HG03039 (cell line): ENCODE measurements at regions not wholly inside any gene's neighbourhood (a gene's known extent, or its start where the extent isn't known, plus 50 kb on each side); places are given as distances from the start of the nearest gene placed in this dataset.

Source experiments
- ATAC-seq: cut with Tn5 transposase; IDR thresholded peaks from one replicate; pipeline ENCODE4 v1.9.1; 2021; ENCODE audit warnings: mild to moderate bottlenecking, moderate library complexity; ENCODE audit not compliant: unreplicated experiment

DNA sequence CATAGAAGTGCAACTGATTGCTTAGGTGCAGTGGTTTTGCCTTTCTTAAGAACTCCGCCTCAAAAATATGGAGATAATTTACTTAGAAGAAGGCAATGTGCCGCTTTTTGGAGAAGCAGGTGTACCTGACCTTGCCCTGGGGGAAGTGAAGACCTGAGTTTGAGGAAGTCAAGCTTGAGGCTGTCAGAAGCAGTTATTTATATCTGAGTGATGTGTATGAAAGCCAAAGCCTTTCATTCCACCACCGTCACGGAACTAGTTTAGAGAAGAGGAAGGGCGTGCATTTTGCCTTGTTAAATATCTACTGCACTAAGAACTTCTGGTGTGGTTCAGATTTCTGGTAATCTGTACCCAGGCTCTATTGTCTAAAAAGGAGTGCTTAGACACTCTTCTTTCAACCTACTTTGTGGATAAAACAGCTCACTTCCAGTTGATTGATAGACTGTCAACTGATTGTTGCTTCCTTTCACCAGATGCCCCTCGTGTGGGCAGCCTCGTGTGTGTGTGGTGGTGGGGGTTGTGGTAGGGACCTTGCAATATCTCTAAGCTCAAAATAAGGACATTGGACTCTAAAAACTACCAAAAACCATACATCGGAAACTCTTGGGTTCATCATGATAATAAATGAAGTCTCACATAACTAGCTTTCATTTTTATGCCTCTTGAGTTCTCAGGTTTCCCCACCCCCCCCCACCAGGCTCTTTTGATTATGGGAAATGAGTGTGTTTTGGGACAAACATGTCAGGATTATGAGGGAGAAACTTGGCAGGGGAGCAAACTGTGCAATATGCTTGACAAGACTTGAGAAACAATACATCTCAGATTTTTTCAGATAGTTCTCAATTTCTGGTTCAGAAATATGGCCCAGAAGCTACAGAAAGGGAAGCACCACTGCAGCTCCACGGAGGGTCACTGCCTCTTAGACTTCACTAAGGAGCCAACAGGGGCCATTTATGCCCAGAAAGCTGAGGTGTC is 78.6 kb downstream of the ARF6 start:
- ATAC-seq, result peak; percentile 75

DNA sequence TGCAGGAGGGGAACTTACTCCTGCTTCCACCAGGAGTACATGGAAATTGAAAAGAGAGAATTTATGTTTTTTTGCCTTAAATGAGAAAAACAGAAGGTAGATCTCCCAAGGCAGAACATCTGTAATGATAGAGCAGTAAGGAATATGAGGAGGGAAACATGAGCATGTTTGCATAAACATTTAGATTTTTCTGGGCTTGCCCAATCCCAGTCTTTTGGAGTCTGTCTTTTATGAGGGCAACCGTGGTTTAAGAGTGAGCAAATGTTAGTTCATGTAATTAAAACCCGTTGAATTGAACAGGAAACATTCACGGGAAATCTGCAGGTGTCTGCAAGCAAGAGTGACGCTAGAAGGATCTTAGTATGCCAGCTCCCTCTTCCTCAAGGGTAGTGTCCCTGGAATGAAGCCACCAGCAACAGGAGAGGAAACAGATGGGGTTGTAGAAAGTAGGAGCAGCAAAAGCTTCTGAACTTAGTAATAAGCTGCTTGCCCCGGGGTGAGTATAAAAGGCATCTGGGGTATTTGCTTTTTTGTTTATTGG is 79.3 kb downstream of the ARF6 start:
- ATAC-seq, result no peak

- no peak for ATAC-seq
Observed at GRCh38 chr14:49972823-49973222, 79.9 kb downstream of the ARF6 start.

- ATAC-seq, result no peak
Observed at GRCh38 chr14:49975276-49975675, 82.4 kb downstream of the ARF6 start.

- ATAC-seq, result no peak
Observed at GRCh38 chr14:49975799-49976198, 82.9 kb downstream of the ARF6 start.

- peak; percentile 63 for ATAC-seq
Observed at GRCh38 chr14:49977126-49977841, 84.4 kb downstream of the ARF6 start.

DNA sequence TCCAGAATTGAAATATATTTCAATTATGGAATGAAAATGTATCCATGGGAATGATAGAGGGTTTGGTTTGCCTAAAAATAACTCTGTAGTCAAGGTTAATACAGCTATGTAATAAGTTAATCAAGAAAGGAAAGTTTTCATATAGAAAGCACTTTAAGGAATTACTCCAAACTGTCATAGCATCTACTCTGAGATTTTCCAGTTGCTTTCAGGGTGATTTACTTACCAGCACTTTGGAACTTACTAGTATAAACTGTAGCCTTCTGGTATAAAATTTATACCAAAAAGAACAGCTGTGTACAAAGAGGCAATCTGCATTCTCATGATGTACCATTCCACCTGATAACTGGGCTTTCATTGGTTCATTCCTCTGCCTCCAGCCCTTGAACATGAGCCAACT is 87.1 kb downstream of the ARF6 start:
- ATAC-seq, result no peak

- ATAC-seq, result no peak
Observed at GRCh38 chr14:49982082-49982481, 89.2 kb downstream of the ARF6 start.

- no peak for ATAC-seq
Observed at GRCh38 chr14:49982501-49982951, 89.6 kb downstream of the ARF6 start.

DNA sequence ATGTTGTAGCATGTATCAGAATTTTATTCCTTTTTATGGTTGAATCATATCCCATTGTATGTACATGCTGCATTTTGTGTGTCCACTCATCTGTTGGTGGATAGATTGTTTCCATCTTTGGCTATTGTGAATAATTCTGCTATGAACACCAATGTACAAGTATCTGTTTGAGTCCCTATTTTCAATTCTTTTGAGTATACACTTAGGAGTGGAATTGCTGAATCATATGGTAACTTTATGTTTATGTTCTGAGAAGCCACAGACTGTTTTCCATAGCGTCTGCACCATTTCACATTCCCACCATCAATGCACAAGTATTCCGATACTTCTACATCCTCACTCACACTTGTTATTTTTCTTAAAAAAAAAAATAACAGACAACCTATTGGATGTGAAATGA is 91.5 kb downstream of the ARF6 start:
- no peak for ATAC-seq

DNA sequence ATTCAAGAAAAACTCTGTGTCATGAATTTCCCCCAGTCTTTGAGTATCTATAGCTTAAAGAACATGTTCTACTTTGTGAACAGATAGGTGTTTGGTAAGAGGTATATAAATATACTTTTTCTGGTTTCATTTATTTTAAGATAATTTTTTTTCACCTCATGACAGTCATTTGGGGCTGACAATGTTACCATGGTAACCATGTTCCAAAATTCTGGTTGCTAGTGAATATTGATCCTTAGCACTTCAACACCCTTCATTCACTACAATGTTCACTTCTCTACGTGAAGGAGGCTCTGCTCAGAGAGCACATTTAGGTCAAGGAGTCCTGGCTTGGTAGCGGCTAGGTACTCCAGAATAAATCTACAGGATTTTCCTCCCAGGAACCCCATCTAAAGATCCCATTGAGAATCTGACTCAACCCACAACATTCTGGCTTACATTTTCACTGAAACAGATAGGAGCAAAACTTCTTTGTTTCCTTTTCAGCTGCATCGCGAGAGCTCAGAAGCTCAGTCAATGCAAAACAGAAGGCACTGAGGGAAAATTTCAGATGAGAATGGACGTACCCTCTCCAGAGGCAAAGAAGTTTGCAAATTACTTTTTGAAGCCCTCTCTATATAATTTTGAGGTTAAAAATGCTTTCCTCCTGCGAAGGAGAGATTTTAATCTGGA is 93.6 kb downstream of the ARF6 start:
- no peak for ATAC-seq

DNA sequence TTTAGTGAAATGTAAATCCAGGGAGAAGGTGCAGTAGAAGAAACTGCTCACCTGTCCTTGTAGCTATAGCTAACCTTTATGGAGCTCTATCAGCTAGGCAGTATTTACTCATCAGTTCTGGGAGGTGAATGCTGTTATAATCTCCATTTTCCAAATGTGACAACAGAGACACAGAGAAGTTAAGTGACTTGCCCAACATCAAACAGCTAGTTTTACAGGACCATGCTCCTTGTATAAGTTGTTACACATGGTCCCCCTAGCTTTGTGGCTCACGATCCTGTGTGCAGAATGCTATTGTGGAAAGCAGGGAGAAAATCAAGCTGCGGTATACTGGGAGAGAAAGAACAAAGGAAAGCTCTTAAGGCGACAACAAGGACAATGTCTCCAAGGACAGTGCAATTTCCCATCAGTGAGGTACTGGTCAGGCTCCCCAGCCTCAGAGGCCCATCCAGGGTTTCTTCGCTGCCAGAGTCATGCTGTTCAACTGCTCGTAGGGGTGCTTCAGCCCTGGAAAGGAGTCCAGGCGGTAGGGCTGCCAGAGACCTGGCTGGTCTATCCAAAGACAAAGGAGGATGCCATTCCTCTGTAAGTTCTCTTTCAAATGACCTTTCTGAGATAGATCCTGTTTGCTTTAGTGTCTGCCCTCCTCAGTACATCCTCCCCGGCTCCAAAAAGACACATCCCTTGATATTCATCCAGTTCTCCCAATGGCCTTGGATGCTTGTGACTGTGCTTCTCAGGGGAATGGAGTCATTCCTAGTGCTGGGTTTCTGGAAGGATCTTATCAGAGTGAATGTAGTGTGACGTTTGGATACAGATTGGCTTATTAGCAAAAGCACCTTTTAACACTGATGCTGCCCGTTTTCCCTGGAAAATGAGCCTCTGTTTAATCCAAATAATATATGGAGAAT is 95.5 kb downstream of the ARF6 start:
- no peak for ATAC-seq

DNA sequence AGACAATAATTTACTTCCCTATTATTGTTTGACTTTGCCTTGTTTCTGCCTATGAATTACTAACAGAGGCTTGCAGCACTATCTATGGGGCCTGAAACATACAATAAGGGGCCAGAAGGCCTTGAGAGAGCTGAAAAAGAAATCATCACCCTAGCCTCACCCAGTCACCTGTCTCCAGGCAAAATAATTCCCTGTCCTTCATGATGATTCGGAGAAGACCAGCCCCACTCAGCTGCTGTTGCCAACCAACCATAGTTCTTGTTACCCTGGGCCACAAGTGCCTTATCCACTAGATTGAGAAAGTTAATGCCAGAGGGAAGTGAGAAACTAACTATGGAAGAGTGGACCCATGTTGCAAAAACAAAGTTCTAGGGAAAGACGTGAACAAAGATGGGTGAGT is 97.1 kb downstream of the ARF6 start:
- ATAC-seq, result no peak

DNA sequence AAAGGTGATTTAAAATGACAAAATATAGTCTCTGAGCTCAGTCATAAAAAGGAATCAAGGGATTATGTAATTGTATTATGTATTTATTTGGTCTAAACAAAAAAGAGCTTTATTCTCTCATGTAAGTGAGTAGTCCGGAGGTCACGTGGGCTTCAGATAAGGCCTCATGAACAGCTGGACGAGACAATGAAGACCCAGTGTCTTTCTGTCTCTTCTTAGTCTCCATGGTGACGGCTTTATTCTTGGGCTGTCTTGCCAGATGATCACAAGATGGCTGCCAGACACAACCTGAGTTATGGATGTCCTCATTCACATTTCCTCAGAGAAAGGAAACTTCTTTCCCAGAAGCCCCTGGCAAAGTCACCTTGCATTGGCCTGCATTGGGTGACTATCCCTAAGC is 98.6 kb downstream of the ARF6 start:
- ATAC-seq, result no peak

DNA sequence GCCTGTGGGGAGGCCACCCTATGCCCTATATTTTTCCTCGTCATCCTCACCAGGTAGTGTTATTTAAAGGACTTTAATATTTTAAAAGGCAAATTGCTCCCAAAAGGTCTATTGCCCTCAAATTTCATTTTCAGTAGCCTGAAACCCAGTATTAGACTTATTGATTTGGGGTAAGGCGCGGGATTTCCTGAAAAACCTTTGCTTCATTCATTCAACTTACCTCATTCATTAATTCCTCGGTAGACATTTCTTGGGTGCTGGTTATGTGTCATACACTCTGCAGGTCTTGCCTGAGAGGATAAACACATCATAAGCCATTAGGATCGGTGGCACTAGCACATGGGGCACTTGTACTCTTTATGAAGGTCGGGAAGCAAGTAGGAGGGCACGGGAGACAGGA is 99.2 kb downstream of the ARF6 start:
- no peak for ATAC-seq

GRCh38 chr14:49992448-49992847 is 99.6 kb downstream of the ARF6 start:
- ATAC-seq, result no peak

DNA sequence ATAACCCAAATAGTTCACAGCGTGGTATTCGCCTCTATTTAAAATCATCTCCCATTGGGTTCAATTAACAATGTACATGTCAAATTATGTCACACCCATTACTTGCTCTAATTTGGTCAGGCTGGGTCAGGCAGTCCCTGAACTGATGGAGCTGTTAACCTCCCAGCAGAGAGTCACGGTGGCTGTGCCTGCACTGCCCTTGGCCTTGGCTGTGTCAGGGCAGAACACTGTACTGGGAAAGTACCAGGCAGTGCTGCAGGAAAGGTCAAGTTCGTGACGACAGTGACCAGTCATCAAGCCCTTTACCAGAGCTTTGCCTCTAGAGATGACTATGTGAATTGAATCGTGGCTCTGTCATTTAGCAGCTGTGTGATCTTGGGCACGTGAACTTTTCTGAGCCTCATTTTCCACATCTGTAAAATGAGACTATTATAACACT is 100.0 kb downstream of the ARF6 start:
- peak; percentile 90 for ATAC-seq

DNA sequence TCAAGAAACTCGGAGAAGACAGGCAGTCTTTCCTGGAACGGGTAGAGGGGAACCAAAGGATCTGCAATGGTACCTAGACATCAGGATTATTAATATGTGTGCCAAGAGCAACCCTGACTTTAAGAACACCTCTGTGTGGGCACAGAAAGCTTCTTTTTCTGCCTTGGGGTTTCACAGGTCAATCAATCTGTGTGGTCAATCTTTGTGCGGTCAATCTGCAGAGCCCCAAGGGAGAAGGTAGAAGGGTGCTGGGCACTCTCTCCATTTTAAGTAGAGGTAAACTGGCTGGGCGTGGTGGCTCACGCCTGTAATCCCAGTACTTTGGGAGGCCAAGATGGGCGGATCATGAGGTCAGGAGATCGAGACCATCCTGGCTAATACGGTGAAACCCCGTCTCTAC is 100.7 kb downstream of the ARF6 start:
- ATAC-seq, result no peak

- ATAC-seq, result no peak
Observed at GRCh38 chr14:49994951-49995561, 102.2 kb downstream of the ARF6 start.

DNA sequence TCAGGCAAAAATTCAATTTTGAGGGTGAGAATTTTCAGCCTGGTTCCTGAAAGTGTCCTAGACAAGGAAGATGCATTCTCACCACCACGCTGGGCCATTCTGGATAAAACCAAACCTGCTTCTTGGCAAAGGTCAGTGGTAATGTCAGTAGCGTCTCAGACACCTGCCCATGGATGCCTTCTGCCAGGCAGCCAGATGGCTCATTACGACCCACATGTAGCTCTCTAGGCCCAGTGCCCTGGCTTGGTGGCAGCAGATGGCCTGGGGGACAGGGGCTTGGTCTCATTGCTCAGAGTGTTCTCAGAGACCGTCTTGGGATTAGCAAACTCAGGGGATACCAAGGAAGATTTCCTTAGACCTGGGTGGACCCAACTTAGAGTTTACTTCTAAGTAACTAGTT is 105.1 kb downstream of the ARF6 start:
- no peak for ATAC-seq
